GM23248 (cell line): ENCODE measurements at regions not wholly inside any gene's neighbourhood (a gene's known extent, or its start where the extent isn't known, plus 50 kb on each side); places are given as distances from the start of the nearest gene placed in this dataset.

ENCODE experiments used
- EZH2 ChIP-seq: fragments of 200-600 bp; sonication (generic); IDR thresholded peaks from 2 replicates; pipeline ENCODE4 v1.6.1; 2018; ENCODE audit warnings: antibody characterized with exemption, mild to moderate bottlenecking; ENCODE audit not compliant: insufficient read depth, poor library complexity, severe bottlenecking
- EZH2phosphoT487 ChIP-seq: fragments of 200-600 bp; sonication (generic); IDR thresholded peaks from 2 replicates; pipeline ENCODE4 v1.6.1; 2018; ENCODE audit warnings: antibody characterized with exemption, moderate library complexity, mild to moderate bottlenecking, low read depth; ENCODE audit not compliant: insufficient read depth

- TF ChIP-seq EZH2phosphoT487 (no peak), EZH2 (no peak)
Observed at GRCh38 chr9:80158554-80159170, 586.9 kb downstream of the TLE4 start.
